Stomach (tissue), 8 donors: ENCODE measurements at regions not wholly inside any gene's neighbourhood (a gene's known extent, or its start where the extent isn't known, plus 50 kb on each side); places are given as distances from the start of the nearest gene placed in this dataset.

Experiments
- DNase-seq, 2 donors: peaks; one replicate each; pipeline versions ENCODE4 v3.0.0 to v3.0.0-alpha.2; 2013 to 2019
- H3K27ac ChIP-seq, 5 donors: fragments of 200-600 bp in 4 of 5; sonication (generic) in 4 of 5; one replicate each; pipeline ENCODE4 v1.5.1; 2013 to 2019; ENCODE audit warnings: mild to moderate bottlenecking in 1 of 5, moderate library complexity in 1 of 5
- H3K27me3 ChIP-seq, 3 donors: fragments of 200-600 bp; sonication (generic); one replicate each; pipeline ENCODE4 v1.5.1; 2017 to 2019; ENCODE audit warnings: mixed run types in 1 of 3
- H3K36me3 ChIP-seq, 4 donors: fragments of 200-600 bp; sonication (generic); 1 replicate in 3 of 4; 2 replicates in 1 of 4; pipeline ENCODE4 v1.5.1; 2016 to 2019
- H3K4me1 ChIP-seq, 4 donors: fragments of 200-600 bp; sonication (generic); one replicate each; pipeline ENCODE4 v1.5.1; 2016 to 2019
- H3K4me3 ChIP-seq, 4 donors: fragments of 200-600 bp; sonication (generic) in 3 of 4; one replicate each; pipeline ENCODE4 v1.5.1; 2016 to 2019; ENCODE audit warnings: mild to moderate bottlenecking in 1 of 4
- H3K9me3 ChIP-seq, 4 donors: fragments of 200-600 bp; sonication (generic); one replicate each; pipeline ENCODE4 v1.5.1; 2016 to 2019
- EP300 ChIP-seq: sonication (generic); formaldehyde crosslinking; IDR thresholded peaks from one replicate; pipeline ENCODE4 v1.6.1; 2017; ENCODE audit warnings: antibody characterized with exemption
- POLR2A ChIP-seq, 4 donors: fragments of 450-650 bp; IDR thresholded peaks; one replicate each; pipeline ENCODE4 v1.6.1; 2016; ENCODE audit warnings: antibody characterized with exemption in 4 of 4, control low read depth in 2 of 4, mild to moderate bottlenecking in 1 of 4, moderate library complexity in 1 of 4
- POLR2AphosphoS5 ChIP-seq, 3 donors: sonication (generic); formaldehyde crosslinking; IDR thresholded peaks; one replicate each; pipeline ENCODE4 v1.6.1; 2016; ENCODE audit warnings: antibody characterized with exemption in 3 of 3
- WGBS, 5 donors: extraction: QIAGEN DNeasy Blood & Tissue Kit in 3 of 5; methylation state at CpG; one replicate each; pipeline versions ENCODE4 v1.1.5 to v1.1.7; 2013 to 2018; 5-methylcytosine and 5-hydroxymethylcytosine counted together
- intact Hi-C: fragments of 100-400 bp; cut with DNase I; formaldehyde crosslinking; loops from one replicate; pipeline ENCODE4 v1.15.1; 2023; ENCODE audit warnings: low total_unique reads
- TF ChIP-seq, protein P1 (sequence below), 7 experiments: fragments of 450-650 bp in 4 of 7; fragments of 200-600 bp in 3 of 7; sonication (generic) in 3 of 7; IDR thresholded peaks; one replicate each; pipeline ENCODE4 v1.5.1; 2016 to 2019; ENCODE audit warnings: antibody characterized with exemption in 7 of 7, control low read depth in 2 of 7, mild to moderate bottlenecking in 1 of 7
- donor health status: healthy with polysubstance abuse.
- donor health status: Bipolar disorder and iron deficiency.
- donor health status: healthy.

DNA sequence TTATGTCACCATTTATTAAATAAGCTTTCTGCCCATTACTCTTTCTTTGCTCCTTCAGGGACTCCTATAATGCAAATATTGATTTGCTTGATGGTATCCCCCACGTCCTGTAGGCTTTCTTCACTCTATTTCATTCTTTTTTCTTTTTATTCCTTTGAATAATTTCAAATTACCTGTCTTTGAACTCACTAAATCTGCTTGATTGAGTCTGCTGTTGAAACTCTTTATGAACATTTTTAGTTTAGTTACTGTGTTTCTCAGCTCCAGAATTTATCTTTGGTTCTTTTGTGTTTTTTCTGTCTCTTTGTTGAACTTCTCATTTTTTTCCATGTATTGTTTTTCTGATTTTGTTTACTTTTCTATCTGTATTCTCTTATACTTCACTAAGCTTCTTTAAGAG, 254.4 kb upstream of the CCL2 start:
- H3K27me3 ChIP-seq: peaks cover 0 to 12% (median 0%) of the 10 kb centered on the region in 3 donors
- TF ChIP-seq POLR2AphosphoS5 (IDR thresholded peaks at IDR 0.05) (no peak), POLR2A (IDR thresholded peaks at IDR 0.05) (no peak), EP300 (no peak)
- TF ChIP-seq, protein P1, sequence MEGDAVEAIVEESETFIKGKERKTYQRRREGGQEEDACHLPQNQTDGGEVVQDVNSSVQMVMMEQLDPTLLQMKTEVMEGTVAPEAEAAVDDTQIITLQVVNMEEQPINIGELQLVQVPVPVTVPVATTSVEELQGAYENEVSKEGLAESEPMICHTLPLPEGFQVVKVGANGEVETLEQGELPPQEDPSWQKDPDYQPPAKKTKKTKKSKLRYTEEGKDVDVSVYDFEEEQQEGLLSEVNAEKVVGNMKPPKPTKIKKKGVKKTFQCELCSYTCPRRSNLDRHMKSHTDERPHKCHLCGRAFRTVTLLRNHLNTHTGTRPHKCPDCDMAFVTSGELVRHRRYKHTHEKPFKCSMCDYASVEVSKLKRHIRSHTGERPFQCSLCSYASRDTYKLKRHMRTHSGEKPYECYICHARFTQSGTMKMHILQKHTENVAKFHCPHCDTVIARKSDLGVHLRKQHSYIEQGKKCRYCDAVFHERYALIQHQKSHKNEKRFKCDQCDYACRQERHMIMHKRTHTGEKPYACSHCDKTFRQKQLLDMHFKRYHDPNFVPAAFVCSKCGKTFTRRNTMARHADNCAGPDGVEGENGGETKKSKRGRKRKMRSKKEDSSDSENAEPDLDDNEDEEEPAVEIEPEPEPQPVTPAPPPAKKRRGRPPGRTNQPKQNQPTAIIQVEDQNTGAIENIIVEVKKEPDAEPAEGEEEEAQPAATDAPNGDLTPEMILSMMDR (IDR thresholded peaks at IDR 0.05): no peak
- H3K4me3 ChIP-seq: no peak overlapping the region
- no peak for DNase-seq
- H3K27ac ChIP-seq: no peak overlapping the region
- H3K4me1 ChIP-seq: no peaks in the 10 kb centered on the region
- 13 to 50% (median 29%) methylated on average over 1 of the region's 1 CpG for WGBS, 5 donors
- H3K9me3 ChIP-seq: peaks cover 0 to 31% (median 16%) of the 10 kb centered on the region in 4 donors
- intact Hi-C loops: no loop called here
- H3K36me3 ChIP-seq: no peaks in the 10 kb centered on the region

DNA sequence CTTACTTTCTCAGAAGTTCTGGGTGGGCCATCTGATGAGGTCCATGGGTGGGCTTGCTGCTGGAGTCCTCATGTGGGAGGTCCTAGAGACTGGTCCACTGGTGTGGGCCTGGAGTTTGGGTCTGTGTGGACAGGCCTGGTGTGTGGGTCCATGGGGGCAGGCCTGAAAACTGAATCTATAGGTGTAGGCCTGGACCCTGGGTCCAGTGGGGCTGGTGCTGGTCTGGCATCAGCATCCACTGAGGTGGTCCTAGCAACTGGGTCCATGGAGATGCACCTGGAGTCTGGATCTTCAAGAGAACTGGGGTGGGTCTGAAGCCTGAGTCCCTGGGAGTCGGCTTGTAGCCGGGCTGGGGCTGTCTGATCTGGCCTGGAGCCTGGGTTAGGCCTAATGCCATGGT, 253.8 kb upstream of the CCL2 start:
- H3K4me3 ChIP-seq: no peak overlapping the region
- DNase-seq: no peak
- no peak overlapping the region for H3K27ac ChIP-seq
- H3K4me1 ChIP-seq: no peaks in the 10 kb centered on the region
- intact Hi-C loops: no loop called here
- peaks cover 0 to 14% (median 0%) of the 10 kb centered on the region in 3 donors for H3K27me3 ChIP-seq
- WGBS, 5 donors: 75 to 95% (median 93%) methylated on average over 2 of the region's 2 CpGs
- TF ChIP-seq POLR2AphosphoS5 (IDR thresholded peaks at IDR 0.05) (no peak), EP300 (no peak), POLR2A (IDR thresholded peaks at IDR 0.05) (no peak)
- TF ChIP-seq, protein P1 (IDR thresholded peaks at IDR 0.05): no peak
- peaks cover 0 to 31% (median 16%) of the 10 kb centered on the region in 4 donors for H3K9me3 ChIP-seq
- H3K36me3 ChIP-seq: no peaks in the 10 kb centered on the region

GRCh38 chr17:34006126-34006525, 249.0 kb upstream of the CCL2 start:
- 46 to 75% (median 67%) methylated on average over 3 of the region's 3 CpGs for WGBS, 5 donors
- no peak for DNase-seq
- H3K4me1 ChIP-seq: no peaks in the 10 kb centered on the region
- H3K4me3 ChIP-seq: no peak overlapping the region
- peaks cover 0 to 27% (median 0%) of the 10 kb centered on the region in 3 donors for H3K27me3 ChIP-seq
- peaks cover 0 to 10% (median 5%) of the 10 kb centered on the region in 4 donors for H3K9me3 ChIP-seq
- intact Hi-C loops: no loop called here
- no peak overlapping the region for H3K27ac ChIP-seq
- no peak for TF ChIP-seq POLR2AphosphoS5 (IDR thresholded peaks at IDR 0.05)
- no peak for TF ChIP-seq POLR2A (IDR thresholded peaks at IDR 0.05)
- TF ChIP-seq, protein P1 (IDR thresholded peaks at IDR 0.05): no peak
- no peak for TF ChIP-seq EP300
- H3K36me3 ChIP-seq: no peaks in the 10 kb centered on the region

DNA sequence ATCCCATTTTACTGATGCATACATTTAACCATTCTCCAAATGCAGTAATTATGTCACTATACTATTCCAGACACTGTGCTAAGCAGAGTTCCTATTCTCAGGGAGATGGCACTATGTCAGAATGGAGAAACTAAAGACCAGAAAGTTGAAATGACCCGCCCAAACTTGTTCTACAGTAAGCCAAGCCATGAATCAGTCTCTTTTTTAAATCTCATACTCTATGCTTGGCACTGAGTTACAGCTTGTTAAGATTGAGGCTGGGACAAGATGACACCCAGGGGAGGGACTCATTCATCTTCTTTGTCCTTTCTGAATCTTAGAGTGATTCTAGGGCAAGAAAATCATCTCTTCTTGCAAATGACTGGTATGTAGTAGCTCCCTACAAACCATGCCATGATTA, 247.0 kb upstream of the CCL2 start:
- Histone ChIP-seq H3K9me3 (no peaks in the 10 kb centered on the region), H3K4me3 (no peak overlapping the region), H3K27ac (no peak overlapping the region), H3K4me1 (no peaks in the 10 kb centered on the region), H3K27me3 (peaks cover 0 to 27% (median 0%) of the 10 kb centered on the region in 3 donors), H3K36me3 (no peaks in the 10 kb centered on the region)
- intact Hi-C loops: no loop called here
- WGBS, 5 donors: 76 to 95% (median 78%) methylated on average over 1 of the region's 1 CpG
- DNase-seq: no peak
- TF ChIP-seq POLR2A (IDR thresholded peaks at IDR 0.05) (no peak), POLR2AphosphoS5 (IDR thresholded peaks at IDR 0.05) (no peak)

DNA sequence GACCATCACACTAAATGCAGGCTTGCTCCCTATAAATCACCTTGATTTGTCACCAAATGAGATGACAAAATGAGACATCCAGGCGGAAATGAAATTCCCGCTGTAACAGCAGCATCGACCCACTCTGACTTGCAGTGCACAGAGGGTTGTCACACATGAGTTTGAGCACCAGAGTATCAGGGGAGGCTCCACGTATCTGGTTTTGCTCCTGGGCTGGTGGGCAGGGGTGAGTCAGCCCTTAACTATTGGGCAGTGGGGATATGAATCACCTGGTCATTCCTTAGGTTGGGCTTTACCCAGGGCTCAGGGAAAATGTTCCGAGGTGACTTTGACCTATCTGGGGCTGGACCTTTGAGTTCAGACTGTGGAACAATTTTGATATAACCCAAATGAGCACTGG, 245.2 kb upstream of the CCL2 start:
- H3K4me3 ChIP-seq: no peak overlapping the region
- no peaks in the 10 kb centered on the region for H3K36me3 ChIP-seq
- H3K27ac ChIP-seq: no peak overlapping the region
- TF ChIP-seq POLR2A (IDR thresholded peaks at IDR 0.05): no peak
- TF ChIP-seq EP300: no peak
- TF ChIP-seq POLR2AphosphoS5 (IDR thresholded peaks at IDR 0.05): no peak
- TF ChIP-seq, protein P1 (IDR thresholded peaks at IDR 0.05): no peak
- DNase-seq: no peak
- H3K27me3 ChIP-seq: peaks cover 0 to 15% (median 0%) of the 10 kb centered on the region in 3 donors
- no peaks in the 10 kb centered on the region for H3K4me1 ChIP-seq
- intact Hi-C loops: no loop called here
- WGBS, 5 donors: 65 to 79% (median 77%) methylated on average over 5 of the region's 5 CpGs
- H3K9me3 ChIP-seq: no peaks in the 10 kb centered on the region
